ENCODE measurements at regions not wholly inside any gene's neighbourhood (a gene's known extent, or its start where the extent isn't known, plus 50 kb on each side); places are given as distances from the start of the nearest gene placed in this dataset.
"Not testable (repeated sequence)": the region's sequence is repeated elsewhere in the genome, so short reads cannot be mapped to it uniquely, and the experiment has no call there.

DNA sequence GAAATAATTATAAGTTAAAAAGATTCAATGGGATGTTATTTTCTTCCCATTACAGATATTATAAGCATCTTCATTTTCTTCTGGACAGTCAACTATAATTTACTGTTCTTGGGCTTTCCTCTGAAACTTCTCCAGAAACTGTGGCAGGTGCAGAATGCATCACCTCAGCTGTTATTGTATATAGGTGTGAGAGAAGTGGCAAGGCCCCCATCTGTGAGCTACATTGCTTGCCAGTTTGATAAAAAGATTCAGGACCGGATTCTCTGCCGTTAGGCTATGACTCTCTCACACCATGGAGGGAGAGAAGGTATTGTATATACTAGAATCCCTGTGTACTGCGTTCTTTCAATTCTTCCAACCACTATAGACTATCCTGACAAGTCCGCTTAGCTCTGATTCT is 135.8 kb upstream of the CENPW start:
- TF ChIP-seq MYC (IDR thresholded peaks at IDR 0.05; ENCODE audit: low read depth, low read length) (no peak), POLR2A (IDR thresholded peaks at IDR 0.05; ENCODE audit: extremely low read depth, insufficient read length) (no peak)
- TF ChIP-seq, protein P1, sequence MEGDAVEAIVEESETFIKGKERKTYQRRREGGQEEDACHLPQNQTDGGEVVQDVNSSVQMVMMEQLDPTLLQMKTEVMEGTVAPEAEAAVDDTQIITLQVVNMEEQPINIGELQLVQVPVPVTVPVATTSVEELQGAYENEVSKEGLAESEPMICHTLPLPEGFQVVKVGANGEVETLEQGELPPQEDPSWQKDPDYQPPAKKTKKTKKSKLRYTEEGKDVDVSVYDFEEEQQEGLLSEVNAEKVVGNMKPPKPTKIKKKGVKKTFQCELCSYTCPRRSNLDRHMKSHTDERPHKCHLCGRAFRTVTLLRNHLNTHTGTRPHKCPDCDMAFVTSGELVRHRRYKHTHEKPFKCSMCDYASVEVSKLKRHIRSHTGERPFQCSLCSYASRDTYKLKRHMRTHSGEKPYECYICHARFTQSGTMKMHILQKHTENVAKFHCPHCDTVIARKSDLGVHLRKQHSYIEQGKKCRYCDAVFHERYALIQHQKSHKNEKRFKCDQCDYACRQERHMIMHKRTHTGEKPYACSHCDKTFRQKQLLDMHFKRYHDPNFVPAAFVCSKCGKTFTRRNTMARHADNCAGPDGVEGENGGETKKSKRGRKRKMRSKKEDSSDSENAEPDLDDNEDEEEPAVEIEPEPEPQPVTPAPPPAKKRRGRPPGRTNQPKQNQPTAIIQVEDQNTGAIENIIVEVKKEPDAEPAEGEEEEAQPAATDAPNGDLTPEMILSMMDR (IDR thresholded peaks at IDR 0.05; ENCODE audit: low read depth, low read length): no peak
- TF ChIP-seq, protein P2, sequence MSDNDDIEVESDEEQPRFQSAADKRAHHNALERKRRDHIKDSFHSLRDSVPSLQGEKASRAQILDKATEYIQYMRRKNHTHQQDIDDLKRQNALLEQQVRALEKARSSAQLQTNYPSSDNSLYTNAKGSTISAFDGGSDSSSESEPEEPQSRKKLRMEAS (IDR thresholded peaks at IDR 0.05; ENCODE audit: low read depth, low read length): no peak
- no peak for DNase-seq (ENCODE audit: low read depth)
- H3K4me3 ChIP-seq (ENCODE audit: low read depth, low read length): no peak overlapping the region

DNA sequence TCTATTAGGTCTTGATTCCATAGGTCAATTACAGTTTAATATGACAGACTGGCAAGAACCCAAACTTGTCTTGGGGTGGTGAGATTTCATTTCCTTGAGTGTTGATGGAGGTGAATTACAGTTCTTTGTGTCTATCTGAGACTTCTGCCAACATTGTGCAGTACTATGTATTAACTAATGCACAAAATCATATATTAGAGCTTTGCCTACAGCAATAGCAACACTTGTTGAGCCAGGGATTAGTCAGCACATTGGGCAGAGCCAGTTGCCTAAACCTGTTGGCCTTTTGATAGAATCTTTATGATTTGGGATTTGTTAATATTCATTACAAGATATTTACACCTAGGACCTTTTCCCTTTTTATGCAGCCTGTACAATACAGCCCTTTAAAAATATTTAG is 135.3 kb upstream of the CENPW start:
- no peak for DNase-seq (ENCODE audit: low read depth)
- TF ChIP-seq MYC (IDR thresholded peaks at IDR 0.05; ENCODE audit: low read depth, low read length) (no peak), POLR2A (IDR thresholded peaks at IDR 0.05; ENCODE audit: extremely low read depth, insufficient read length) (no peak)
- TF ChIP-seq, protein P1 (IDR thresholded peaks at IDR 0.05; ENCODE audit: low read depth, low read length): no peak
- TF ChIP-seq, protein P2 (IDR thresholded peaks at IDR 0.05; ENCODE audit: low read depth, low read length): no peak
- H3K4me3 ChIP-seq (ENCODE audit: low read depth, low read length): no peak overlapping the region

DNA sequence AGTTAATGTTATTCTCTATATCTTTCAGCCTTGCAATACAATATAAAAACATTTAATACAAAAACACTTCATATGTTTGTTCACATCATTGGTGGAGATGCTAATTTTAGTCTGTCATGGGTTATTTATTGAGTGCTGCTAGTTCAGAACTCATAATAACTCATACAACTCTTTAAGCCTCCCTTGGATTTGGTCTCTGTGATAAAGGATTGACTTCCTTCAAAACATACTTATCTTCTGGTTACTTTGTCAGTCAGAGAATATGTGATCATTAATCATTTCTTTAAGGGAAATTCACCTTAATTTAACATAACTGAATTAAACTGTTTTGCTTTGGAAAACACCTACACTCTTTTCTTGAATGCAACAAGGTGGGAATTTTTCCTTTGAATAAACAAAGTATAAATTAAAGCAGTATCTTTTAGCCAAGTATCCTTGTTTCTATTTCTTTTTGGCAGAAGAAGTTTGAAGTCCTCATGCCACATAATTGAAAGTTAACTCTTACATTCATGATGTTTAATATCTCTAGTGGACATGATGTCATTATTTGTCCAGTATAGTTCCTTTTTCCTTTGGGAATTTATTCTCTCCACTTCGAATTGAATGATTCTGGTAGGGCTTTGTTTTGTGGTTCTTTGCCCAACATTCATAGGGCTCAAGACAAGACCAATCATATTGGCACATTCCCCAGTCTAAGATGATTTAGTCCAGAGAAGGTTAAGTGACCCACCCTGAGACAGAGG is 133.2 kb upstream of the CENPW start:
- DNase-seq (ENCODE audit: low read depth): no peak
- TF ChIP-seq, protein P2 (IDR thresholded peaks at IDR 0.05; ENCODE audit: low read depth, low read length): no peak
- no peak for TF ChIP-seq MYC (IDR thresholded peaks at IDR 0.05; ENCODE audit: low read depth, low read length)
- no peak overlapping the region for H3K4me3 ChIP-seq (ENCODE audit: low read depth, low read length)

DNA sequence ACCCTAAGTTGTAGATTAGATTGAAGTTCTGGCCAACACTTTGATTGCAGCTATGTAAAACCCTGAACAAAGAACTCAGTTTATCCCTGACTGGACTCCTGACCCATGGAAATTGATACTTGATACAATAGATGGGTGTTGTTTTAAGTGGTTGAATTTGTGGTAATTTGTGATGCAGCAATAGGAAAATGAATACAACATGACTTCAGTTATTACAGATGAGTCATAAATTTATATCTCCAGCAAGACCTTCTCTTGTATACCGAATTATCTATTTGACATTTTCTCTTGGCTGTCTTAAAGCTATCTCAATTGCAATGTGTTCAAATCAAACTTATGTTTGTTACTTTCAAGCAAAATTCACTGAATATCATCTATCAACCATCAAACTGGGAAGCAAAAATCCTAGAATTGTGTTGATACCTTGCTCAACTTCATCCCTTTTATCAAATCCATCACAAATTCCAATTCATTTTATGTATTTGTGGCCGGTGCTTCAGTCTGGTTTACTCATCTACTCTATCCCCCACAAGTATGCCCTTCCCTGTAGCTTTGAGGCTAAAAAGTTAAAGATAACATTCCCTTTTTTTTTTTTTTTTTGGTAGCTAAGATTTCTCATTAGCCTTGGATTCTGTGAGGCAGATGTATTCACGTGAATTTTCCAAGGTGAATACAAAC is 129.4 kb upstream of the CENPW start:
- no peak overlapping the region for H3K4me3 ChIP-seq (ENCODE audit: low read depth, low read length)
- TF ChIP-seq, protein P1 (IDR thresholded peaks at IDR 0.05; ENCODE audit: low read depth, low read length): no peak
- no peak for TF ChIP-seq POLR2A (IDR thresholded peaks at IDR 0.05; ENCODE audit: extremely low read depth, insufficient read length)
- TF ChIP-seq MYC (IDR thresholded peaks at IDR 0.05; ENCODE audit: low read depth, low read length): no peak
- TF ChIP-seq, protein P2 (IDR thresholded peaks at IDR 0.05; ENCODE audit: low read depth, low read length): no peak
- DNase-seq (ENCODE audit: low read depth): no peak

DNA sequence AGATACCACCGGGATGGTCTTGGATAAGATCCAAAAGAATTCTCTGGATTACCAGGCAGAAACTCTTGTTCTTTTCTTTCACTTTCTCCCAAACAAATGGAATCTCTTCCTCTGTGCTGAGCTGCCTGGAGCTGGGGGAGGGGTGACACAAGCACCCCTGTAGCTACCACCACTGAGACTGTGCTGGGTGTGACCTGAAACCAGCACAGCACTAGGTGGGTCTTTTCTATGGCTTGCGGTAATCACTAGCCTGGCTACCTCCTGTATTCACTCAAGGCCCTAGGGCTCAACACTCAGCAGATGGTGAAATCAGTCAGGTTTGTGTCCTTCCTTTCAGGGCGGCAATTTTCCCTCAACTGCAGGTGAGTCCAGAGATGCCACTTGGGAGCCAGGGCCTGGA is 122.4 kb upstream of the CENPW start:
- no peak overlapping the region for H3K4me3 ChIP-seq (ENCODE audit: low read depth, low read length)
- TF ChIP-seq POLR2A (IDR thresholded peaks at IDR 0.05; ENCODE audit: extremely low read depth, insufficient read length) (no peak), MYC (IDR thresholded peaks at IDR 0.05; ENCODE audit: low read depth, low read length) (no peak)
- TF ChIP-seq, protein P2 (IDR thresholded peaks at IDR 0.05; ENCODE audit: low read depth, low read length): no peak
- TF ChIP-seq, protein P1 (IDR thresholded peaks at IDR 0.05; ENCODE audit: low read depth, low read length): no peak
- DNase-seq (ENCODE audit: low read depth): no peak

DNA sequence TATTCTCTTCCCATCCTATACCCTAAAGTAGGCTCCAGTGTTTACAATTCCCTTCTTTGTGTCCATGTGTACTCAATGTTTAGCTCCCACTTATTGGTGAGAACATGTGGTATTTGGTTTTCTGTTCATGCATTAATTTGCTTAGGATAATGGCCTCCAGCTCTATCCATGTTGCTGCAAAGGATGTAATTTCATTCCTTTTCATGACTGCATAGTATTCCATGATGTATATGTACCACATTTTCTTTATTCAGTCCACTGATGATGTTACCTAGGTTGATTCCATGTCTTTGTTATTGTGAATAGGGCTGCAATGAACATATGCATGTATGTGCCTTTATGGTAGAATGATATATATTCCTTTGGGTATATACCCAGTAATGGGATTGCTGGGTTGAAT is 119.0 kb upstream of the CENPW start:
- not testable (repeated sequence) for H3K4me3 ChIP-seq (ENCODE audit: low read depth, low read length); DNase-seq (ENCODE audit: low read depth)
